DMS53 treated with DMSO at 0.1 percent for 48 hours (cell line): ENCODE measurements at regions not wholly inside any gene's neighbourhood (a gene's known extent, or its start where the extent isn't known, plus 50 kb on each side); places are given as distances from the start of the nearest gene placed in this dataset.
"Not testable (repeated sequence)": the region's sequence is repeated elsewhere in the genome, so short reads cannot be mapped to it uniquely, and the experiment has no call there.

Experiments
- DNase-seq: peaks from one replicate; lab custom pipeline; 2025; ENCODE audit not compliant: unreplicated experiment; lab: John Stamatoyannopoulos, UW

- not testable (repeated sequence) for DNase-seq
These were observed 92.4 kb downstream of the OTOP1 start for GRCh38 chr4:4134368-4134767.

DNA sequence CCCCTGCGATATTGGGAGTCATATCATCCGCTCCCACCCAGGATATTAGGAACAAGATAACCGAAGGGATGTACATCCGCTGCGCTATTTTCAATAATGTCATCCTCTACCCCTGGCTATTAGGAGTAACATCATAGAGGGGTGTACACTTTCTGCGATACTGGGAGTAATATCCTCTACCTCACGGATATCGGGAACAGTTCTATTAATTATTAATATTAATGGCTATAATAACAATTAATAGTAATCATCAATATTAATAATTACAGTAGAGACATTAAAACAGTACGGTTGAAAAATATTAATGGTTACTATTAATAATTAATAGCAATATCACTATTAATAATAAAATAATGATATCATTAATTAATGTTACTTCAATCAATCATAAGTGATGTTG is 90.1 kb downstream of the OTOP1 start:
- not testable (repeated sequence) for DNase-seq
